ENCODE measurements at regions not wholly inside any gene's neighbourhood (a gene's known extent, or its start where the extent isn't known, plus 50 kb on each side); places are given as distances from the start of the nearest gene placed in this dataset.

DNA sequence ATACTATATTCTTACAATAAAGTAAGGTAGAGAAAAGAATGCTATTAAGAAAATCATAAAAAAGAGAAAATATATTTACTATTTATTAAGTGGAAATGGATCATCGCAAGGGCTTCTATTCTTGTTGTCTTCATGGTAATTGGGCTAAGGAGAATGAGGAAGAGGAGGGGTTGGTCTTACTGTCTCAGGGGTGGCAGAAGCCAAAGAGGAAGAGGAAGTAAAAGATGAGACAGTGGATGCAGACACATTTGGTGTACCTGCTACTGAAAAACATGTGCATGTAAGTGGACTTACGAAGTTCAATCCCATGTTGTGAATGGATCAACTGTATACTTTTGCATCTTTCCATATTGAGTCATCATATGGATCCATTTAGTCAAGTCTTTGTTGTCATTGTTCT is 1502.1 kb upstream of the ADGRL3 start:
- TF ChIP-seq, protein P1, sequence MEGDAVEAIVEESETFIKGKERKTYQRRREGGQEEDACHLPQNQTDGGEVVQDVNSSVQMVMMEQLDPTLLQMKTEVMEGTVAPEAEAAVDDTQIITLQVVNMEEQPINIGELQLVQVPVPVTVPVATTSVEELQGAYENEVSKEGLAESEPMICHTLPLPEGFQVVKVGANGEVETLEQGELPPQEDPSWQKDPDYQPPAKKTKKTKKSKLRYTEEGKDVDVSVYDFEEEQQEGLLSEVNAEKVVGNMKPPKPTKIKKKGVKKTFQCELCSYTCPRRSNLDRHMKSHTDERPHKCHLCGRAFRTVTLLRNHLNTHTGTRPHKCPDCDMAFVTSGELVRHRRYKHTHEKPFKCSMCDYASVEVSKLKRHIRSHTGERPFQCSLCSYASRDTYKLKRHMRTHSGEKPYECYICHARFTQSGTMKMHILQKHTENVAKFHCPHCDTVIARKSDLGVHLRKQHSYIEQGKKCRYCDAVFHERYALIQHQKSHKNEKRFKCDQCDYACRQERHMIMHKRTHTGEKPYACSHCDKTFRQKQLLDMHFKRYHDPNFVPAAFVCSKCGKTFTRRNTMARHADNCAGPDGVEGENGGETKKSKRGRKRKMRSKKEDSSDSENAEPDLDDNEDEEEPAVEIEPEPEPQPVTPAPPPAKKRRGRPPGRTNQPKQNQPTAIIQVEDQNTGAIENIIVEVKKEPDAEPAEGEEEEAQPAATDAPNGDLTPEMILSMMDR (IDR thresholded peaks at IDR 0.05), result no peak
- TF ChIP-seq POLR2A (IDR thresholded peaks at IDR 0.05), result no peak

Measured in right lobe of liver (tissue), 4 donors.